ENCODE measurements at regions not wholly inside any gene's neighbourhood (a gene's known extent, or its start where the extent isn't known, plus 50 kb on each side); places are given as distances from the start of the nearest gene placed in this dataset.
A peak's percentile ranks its signal among the peaks of the same experiment; 100 is the strongest.

DNA sequence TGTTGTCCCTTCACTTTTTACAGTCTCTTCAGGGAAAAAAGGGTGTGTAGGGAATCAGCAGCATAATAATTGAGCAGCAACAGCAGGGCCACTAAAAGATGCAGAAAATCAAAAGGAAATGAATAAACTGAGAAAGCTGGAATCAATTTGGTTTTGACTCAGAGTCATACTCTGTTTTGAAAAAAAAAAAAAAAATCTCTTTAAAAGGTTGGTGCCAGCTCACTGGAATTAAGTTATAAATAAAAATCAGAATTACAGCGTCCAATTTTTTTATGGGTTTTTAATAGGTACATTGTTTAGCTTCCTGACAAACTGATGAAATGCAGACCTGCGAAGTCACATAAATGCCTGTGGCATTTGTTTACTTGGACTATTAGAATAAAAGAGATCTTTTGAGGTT is 231.9 kb downstream of the COG6 start:
- intact Hi-C loops (cut with micrococcal nuclease) = no loop called here
- H3K9me3 Mint-ChIP-seq = peaks cover 43% of the 10 kb centered on the region
- no peak overlapping the region for H3K4me3 Mint-ChIP-seq
- no peak for DNase-seq (ENCODE audit: low spot score)
- no peak overlapping the region for H3K27ac Mint-ChIP-seq
- peaks cover 1% of the 10 kb centered on the region for H3K36me3 Mint-ChIP-seq (ENCODE audit: low read depth)
- H3K27me3 Mint-ChIP-seq (ENCODE audit: insufficient read depth) = peaks cover 3% of the 10 kb centered on the region
- H3K4me1 Mint-ChIP-seq (ENCODE audit: low read depth) = peaks cover 1% of the 10 kb centered on the region

DNA sequence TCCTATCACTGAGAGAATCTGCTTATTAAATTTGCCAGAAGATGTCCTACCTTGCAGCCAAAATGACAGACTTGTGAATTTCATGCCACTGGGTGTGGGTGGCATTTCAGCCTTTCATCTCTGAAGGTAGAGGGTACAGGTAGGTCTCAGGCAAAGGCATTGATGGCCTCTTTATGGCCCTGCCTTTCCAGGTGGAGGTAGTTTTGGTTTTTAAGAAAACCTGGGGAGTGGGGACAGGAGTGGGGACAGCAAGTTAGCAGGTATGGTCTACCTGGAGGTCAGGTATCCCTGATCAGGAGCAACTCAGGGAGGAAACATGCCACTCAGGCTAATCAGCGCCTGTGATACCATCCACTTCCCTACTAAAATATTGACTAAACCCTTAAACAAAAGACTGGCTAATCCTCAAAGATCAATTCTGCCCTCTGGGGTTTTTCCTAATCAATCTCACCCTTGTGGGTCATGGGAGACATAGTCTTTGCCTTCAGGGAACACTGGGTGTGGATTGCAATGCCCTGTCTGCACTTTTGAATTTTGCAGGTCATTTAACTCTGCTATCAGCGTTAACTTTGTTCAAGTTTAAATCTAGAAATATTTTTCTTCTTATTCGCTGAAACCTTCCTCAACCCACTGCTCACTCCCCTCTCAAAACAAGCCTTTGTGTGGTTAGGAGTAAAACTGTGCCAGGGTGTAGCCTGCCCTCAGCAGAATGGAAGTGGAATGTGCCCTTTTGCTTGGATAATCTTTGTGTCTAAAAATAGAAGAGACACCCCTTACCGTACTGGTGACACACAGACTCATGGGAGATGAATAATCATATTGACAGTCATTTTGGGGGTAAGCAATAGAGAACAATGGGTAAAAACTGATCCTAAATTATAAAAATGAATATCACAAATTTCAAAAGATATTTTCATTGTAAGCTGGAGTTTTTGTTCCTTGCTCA is 233.7 kb downstream of the COG6 start:
- H3K36me3 Mint-ChIP-seq (ENCODE audit: low read depth) = peaks cover 1% of the 10 kb centered on the region

GRCh38 chr13:39890537-39890936 is 235.1 kb downstream of the COG6 start:
- DNase-seq (ENCODE audit: low spot score) = no peak
- intact Hi-C loops (cut with micrococcal nuclease) = no loop called here
- no peak overlapping the region for H3K4me3 Mint-ChIP-seq

More for the DNA sequence above, 233.7 kb downstream of the COG6 start:
- H3K27me3 Mint-ChIP-seq (ENCODE audit: insufficient read depth) = no peaks in the 10 kb centered on the region
- no peak overlapping the region for H3K4me3 Mint-ChIP-seq
- H3K9me3 Mint-ChIP-seq = peaks cover 29% of the 10 kb centered on the region
- no peak for DNase-seq (ENCODE audit: low spot score)
- intact Hi-C loops (cut with micrococcal nuclease) = no loop called here
- peaks cover 17% of the 10 kb centered on the region for H3K4me1 Mint-ChIP-seq (ENCODE audit: low read depth)
- no peak overlapping the region for H3K27ac Mint-ChIP-seq

DNA sequence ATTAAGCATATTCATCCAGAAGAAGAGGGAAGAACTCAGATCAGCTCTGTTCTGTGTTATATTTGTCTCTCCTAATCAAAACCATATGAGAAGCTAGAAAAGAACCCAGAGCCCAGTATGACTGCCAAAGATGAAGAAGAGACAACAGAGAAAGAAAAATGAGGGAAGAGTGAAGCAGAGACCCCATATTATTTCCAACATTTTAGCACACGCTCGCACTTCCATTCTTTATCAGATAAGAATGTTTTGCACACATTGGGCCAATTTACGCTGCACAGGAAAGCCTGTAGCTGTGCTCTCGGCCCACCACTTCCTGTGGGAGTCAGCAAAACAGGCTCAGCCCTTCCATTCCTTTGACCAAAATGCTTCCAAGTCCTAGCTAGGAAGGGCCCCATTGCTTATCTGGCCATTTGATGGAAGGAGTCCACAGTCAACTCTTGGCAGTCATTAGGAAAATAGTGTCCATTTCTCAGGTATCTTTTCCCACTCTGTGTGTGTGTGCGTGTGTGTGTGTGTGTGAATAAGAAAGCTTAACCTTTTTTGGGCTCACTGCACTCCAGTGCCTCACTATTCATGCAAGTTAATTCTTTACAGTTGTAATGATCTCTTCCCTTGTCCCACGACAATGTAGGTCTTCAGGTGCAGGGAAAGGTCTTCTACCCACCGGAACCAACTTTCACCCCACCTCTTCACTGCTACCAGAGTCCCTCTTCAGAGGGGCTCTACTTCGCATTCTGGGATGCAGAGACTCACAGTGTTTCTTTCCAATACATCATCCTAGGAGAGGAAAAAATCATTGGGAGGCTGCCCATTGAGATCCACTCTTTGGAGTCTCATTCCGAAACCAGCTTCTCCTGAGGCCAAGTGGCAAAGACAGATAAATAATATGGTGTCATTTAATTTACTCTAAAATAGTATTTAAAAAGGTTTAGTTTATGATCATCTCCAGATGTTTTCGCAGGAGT is 237.5 kb downstream of the COG6 start:
- no peak overlapping the region for H3K4me3 Mint-ChIP-seq

More at GRCh38 chr13:39890537-39890936, 235.1 kb downstream of the COG6 start:
- no peaks in the 10 kb centered on the region for H3K27me3 Mint-ChIP-seq (ENCODE audit: insufficient read depth)
- H3K27ac Mint-ChIP-seq = no peak overlapping the region
- H3K36me3 Mint-ChIP-seq (ENCODE audit: low read depth) = no peaks in the 10 kb centered on the region
- H3K9me3 Mint-ChIP-seq = peaks cover 16% of the 10 kb centered on the region
- peaks cover 17% of the 10 kb centered on the region for H3K4me1 Mint-ChIP-seq (ENCODE audit: low read depth)

GRCh38 chr13:39893808-39894207 is 238.3 kb downstream of the COG6 start:
- no peak overlapping the region for H3K27ac Mint-ChIP-seq
- H3K36me3 Mint-ChIP-seq (ENCODE audit: low read depth) = no peaks in the 10 kb centered on the region
- H3K27me3 Mint-ChIP-seq (ENCODE audit: insufficient read depth) = no peaks in the 10 kb centered on the region
- no peaks in the 10 kb centered on the region for H3K9me3 Mint-ChIP-seq
- H3K4me1 Mint-ChIP-seq (ENCODE audit: low read depth) = peaks cover 17% of the 10 kb centered on the region
- DNase-seq (ENCODE audit: low spot score) = no peak
- no peak overlapping the region for H3K4me3 Mint-ChIP-seq
- intact Hi-C loops (cut with micrococcal nuclease) = no loop called here

More for the DNA sequence above, 237.5 kb downstream of the COG6 start:
- H3K4me1 Mint-ChIP-seq (ENCODE audit: low read depth) = peaks cover 17% of the 10 kb centered on the region
- peak overlapping the region; percentile 25 for H3K27ac Mint-ChIP-seq
- DNase-seq (ENCODE audit: low spot score) = no peak
- intact Hi-C loops (cut with micrococcal nuclease) = no loop called here
- peaks cover 8% of the 10 kb centered on the region for H3K9me3 Mint-ChIP-seq
- H3K27me3 Mint-ChIP-seq (ENCODE audit: insufficient read depth) = no peaks in the 10 kb centered on the region
- no peaks in the 10 kb centered on the region for H3K36me3 Mint-ChIP-seq (ENCODE audit: low read depth)

- peaks cover 17% of the 10 kb centered on the region for H3K4me1 Mint-ChIP-seq (ENCODE audit: low read depth)
- DNase-seq (ENCODE audit: low spot score) = no peak
- intact Hi-C loops (cut with micrococcal nuclease) = no loop called here
- H3K4me3 Mint-ChIP-seq = no peak overlapping the region
- no peaks in the 10 kb centered on the region for H3K36me3 Mint-ChIP-seq (ENCODE audit: low read depth)
- no peaks in the 10 kb centered on the region for H3K27me3 Mint-ChIP-seq (ENCODE audit: insufficient read depth)
- H3K9me3 Mint-ChIP-seq = no peaks in the 10 kb centered on the region
- H3K27ac Mint-ChIP-seq = no peak overlapping the region
These were observed 239.1 kb downstream of the COG6 start for GRCh38 chr13:39894586-39894985.

GRCh38 chr13:39895254-39895653 is 239.8 kb downstream of the COG6 start:
- H3K27ac Mint-ChIP-seq = no peak overlapping the region
- intact Hi-C loops (cut with micrococcal nuclease) = no loop called here
- H3K27me3 Mint-ChIP-seq (ENCODE audit: insufficient read depth) = no peaks in the 10 kb centered on the region
- DNase-seq (ENCODE audit: low spot score) = no peak
- H3K4me3 Mint-ChIP-seq = no peak overlapping the region
- H3K36me3 Mint-ChIP-seq (ENCODE audit: low read depth) = no peaks in the 10 kb centered on the region
- no peaks in the 10 kb centered on the region for H3K9me3 Mint-ChIP-seq
- peaks cover 17% of the 10 kb centered on the region for H3K4me1 Mint-ChIP-seq (ENCODE audit: low read depth)

DNA sequence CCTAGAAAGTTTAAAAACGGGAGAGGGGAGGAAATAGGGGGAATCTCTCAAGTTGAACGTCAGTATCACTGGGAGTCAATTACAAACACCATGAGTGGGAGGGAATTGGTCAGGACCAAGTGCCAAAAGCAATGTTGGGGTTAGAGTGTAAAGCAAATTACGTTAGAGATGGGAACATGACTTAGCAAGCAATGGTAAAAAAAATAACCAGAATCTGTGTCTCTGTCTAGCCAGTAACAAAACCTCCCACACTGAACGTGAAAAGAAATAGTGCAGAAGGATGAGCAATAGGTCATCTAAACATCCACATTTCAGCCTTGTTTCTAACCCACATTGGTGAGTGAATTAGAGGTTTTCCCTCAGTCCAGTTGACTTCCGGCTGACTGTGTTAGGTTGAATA is 242.2 kb downstream of the COG6 start:
- Mint-ChIP-seq H3K9me3 (no peaks in the 10 kb centered on the region), H3K4me1 (ENCODE audit: low read depth) (peaks cover 13% of the 10 kb centered on the region), H3K27ac (no peak overlapping the region), H3K36me3 (ENCODE audit: low read depth) (no peaks in the 10 kb centered on the region), H3K4me3 (no peak overlapping the region), H3K27me3 (ENCODE audit: insufficient read depth) (peaks cover 4% of the 10 kb centered on the region)
- intact Hi-C loops (cut with micrococcal nuclease) = no loop called here
- DNase-seq (ENCODE audit: low spot score) = no peak

DNA sequence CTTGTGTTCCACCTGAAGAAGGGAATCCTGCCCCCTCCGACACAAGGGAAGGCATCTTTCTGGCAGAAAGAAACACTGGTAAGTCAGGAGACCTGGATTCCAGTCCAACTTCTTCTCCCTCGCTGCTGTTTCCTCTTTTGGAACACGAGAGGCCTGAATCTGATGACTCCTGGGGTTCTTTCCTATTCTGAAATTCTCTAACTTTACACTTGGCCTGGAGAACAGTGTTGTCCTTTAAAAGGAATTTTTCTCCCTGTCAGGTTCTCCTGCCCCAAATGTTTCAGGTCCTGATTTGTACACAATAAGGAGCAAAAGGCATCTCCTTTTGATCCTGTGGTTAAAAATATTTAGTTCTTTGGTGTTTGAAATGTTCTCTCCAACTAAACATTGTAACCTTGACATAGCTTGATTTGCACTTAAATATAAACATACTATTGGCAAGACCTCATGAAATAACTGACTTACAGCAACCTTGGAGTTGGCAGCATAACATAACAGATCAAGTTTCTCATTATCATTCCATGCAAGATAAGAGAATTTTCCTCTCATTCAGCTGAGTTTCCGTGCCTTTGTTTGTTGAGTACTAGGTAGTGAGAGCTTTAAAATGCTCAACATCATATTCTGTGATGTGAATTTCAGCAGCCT is 244.8 kb downstream of the COG6 start:
- peaks cover 6% of the 10 kb centered on the region for H3K27me3 Mint-ChIP-seq (ENCODE audit: insufficient read depth)
- H3K9me3 Mint-ChIP-seq = no peaks in the 10 kb centered on the region
- no peak overlapping the region for H3K4me3 Mint-ChIP-seq
- no peak overlapping the region for H3K27ac Mint-ChIP-seq
- intact Hi-C loops (cut with micrococcal nuclease) = no loop called here
- no peaks in the 10 kb centered on the region for H3K36me3 Mint-ChIP-seq (ENCODE audit: low read depth)
- no peak for DNase-seq (ENCODE audit: low spot score)
- H3K4me1 Mint-ChIP-seq (ENCODE audit: low read depth) = no peaks in the 10 kb centered on the region

DNA sequence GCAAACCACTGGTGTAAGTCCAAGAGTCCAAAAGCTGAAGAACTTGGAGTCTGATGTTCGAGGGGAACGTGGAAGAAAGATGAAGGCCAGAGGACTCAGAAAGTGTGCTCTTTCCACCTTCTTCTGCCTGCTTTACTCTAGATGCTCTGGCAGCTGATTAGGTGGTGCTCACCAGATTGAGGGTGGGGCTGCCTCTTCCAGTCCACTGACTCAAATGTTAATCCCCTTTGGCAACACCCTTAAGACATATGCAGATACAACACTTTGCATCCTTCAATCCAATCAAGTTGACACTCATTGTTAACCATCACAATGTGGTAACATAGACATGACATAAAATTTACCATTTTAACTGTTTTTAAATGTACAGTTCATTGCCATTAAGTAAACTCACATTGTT is 249.5 kb downstream of the COG6 start:
- Mint-ChIP-seq H3K36me3 (ENCODE audit: low read depth) (no peaks in the 10 kb centered on the region), H3K4me1 (ENCODE audit: low read depth) (no peaks in the 10 kb centered on the region), H3K4me3 (no peak overlapping the region), H3K27me3 (ENCODE audit: insufficient read depth) (peaks cover 6% of the 10 kb centered on the region), H3K27ac (no peak overlapping the region), H3K9me3 (no peaks in the 10 kb centered on the region)
- intact Hi-C loops (cut with micrococcal nuclease) = no loop called here
- no peak for DNase-seq (ENCODE audit: low spot score)

DNA sequence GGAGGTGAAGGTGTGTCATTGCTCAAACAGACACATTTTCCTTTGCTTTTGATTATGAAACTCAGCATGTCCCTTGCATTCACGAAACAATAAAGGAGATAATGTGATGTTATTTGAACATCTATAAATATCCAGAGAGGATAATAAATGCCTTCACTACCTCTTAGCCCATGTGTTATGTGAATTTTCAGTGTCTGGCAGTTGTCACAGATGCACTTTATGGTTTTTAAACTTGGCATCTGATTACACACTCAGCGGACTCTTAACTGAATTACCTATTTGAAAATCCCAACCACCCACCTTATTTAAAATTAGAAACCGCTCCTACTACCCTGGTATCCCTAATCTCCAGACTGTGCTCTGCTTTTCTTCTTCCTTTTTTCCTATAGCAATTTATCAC is 254.2 kb downstream of the COG6 start:
- Mint-ChIP-seq H3K9me3 (no peaks in the 10 kb centered on the region), H3K4me3 (no peak overlapping the region), H3K27me3 (ENCODE audit: insufficient read depth) (peaks cover 7% of the 10 kb centered on the region), H3K4me1 (ENCODE audit: low read depth) (peaks cover 8% of the 10 kb centered on the region), H3K27ac (no peak overlapping the region), H3K36me3 (ENCODE audit: low read depth) (no peaks in the 10 kb centered on the region)
- no peak for DNase-seq (ENCODE audit: low spot score)
- intact Hi-C loops (cut with micrococcal nuclease) = no loop called here

- Mint-ChIP-seq H3K27me3 (ENCODE audit: insufficient read depth) (peaks cover 7% of the 10 kb centered on the region), H3K4me1 (ENCODE audit: low read depth) (peaks cover 8% of the 10 kb centered on the region), H3K36me3 (ENCODE audit: low read depth) (no peaks in the 10 kb centered on the region), H3K9me3 (no peaks in the 10 kb centered on the region), H3K27ac (no peak overlapping the region), H3K4me3 (no peak overlapping the region)
- intact Hi-C loops (cut with micrococcal nuclease) = no loop called here
- DNase-seq (ENCODE audit: low spot score) = no peak
These were observed 254.6 kb downstream of the COG6 start for GRCh38 chr13:39910041-39910440.
